ENCODE measurements at regions not wholly inside any gene's neighbourhood (a gene's known extent, or its start where the extent isn't known, plus 50 kb on each side); places are given as distances from the start of the nearest gene placed in this dataset.

DNA sequence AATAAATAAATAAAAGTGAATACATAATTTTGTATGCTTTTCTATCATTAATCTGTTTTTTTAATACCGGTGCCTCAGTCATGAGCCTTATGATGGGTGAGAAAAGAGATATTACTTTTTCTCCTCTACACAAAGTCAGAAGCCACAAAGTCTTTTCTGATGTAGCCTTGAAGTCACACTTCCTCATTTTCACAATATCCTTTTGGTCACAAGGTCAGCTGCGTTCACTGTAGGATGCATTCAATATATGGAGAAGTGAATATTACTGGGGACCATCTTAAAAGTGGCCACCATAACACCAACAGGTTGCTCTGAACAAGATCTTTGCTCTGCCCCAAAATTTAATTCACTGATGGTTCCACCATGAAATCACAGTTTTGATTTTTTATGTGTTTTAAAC lies 83.3 kb upstream of the TNR start:
- no peak for DNase-seq (ENCODE audit: low spot score)

DNA sequence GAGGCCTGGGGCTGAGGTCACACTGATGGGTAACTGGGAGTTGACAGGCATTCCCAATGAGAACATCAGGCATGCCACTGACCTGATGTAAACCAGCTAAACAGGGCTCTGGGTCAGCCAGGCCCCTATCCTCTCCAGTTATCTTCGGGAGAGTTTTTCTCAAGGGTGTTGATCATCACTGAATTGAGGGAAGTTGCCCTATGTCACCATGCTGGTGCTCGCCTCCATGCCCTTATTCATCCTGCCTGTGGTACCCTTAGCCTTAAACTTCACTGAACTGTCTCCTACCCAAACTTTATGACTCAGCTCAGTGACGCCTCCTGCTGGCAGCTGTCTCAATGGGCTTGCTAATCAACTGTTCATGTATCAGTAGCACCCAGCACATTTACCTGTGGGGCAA lies 80.7 kb upstream of the TNR start:
- no peak for DNase-seq (ENCODE audit: low spot score)

DNA sequence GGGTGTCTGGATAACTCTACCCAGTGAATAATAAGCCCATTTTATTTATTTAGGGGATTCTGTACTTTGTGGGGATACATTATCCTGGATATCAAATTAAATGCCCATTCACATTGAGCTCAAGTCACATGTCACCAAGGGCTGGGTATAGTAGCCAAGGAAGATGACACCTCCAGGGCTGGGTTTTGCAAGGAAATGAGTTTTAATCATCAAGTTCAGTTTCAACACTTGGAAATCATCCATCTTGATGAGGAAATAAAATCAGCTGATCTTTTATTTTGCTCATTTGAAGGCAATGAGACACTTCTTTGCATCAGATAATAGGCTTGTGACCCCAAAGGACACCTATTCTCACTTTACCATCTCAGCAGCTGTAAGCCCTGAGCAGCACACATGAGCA lies 80.0 kb upstream of the TNR start:
- DNase-seq (ENCODE audit: low spot score): no peak

DNA sequence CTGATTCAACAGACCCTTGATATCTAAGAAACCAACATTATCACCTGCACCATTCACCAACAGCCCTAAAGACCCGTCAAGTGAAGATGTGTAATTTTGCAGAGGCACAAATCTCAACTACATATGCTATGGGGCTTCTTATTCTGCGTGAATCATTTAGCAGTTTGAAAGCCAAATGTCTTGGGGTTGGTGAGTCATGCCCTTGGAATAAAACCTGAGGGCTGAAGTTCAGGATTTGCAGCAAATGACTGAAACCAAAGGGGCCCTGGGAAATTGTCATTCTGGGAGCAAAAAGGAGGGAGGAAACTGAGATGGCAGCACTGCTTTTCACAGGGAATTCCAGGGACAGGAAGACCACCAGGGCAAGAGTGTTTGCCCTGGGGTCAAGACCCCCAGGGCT lies 79.2 kb upstream of the TNR start:
- no peak for DNase-seq (ENCODE audit: low spot score)

DNA sequence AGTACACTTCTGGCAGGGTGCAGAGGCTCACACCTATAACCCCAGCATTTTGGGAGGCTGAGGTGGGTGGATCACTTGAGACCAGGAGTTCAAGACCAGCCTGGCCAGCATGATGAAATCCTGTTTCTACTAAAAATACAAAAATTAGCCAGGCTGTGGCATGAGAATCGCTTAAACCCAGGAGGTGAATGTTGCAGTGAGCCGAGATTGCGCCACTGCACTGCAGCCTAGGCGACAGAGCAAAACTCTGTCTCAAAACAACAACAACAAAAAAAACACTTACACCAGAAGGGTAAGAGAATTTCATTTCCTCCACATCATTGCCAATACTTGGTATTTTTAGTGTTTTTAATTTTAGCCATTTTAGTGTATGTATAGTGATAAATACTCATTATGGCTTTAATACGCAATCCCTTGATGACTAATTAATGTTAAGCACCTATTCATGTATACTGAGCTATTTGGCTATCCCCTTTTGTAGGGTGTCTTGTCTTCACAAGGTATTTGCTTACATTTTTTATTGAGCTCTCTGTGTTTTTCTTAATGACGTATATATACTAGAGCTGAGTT lies 77.1 kb upstream of the TNR start:
- DNase-seq (ENCODE audit: low spot score): no peak

DNA sequence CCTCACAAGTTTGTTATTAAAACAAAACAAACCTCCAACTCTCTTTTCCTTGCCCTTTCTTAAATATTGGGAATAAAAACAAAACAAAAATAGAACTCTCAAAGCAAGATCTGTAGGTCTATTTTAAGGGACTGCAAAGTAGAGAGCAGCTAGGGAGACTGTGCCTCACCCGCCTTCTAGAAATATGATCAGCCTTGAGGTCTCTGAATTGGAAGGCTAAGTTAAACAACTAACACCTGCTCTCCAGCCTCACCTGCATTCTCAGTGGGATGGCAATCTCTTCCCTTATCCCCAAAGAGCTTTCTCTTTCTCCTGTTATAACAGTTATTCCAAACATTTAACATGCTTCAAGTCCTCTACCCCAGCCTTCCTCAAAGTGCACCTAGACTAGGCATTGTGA lies 75.5 kb upstream of the TNR start:
- DNase-seq (ENCODE audit: low spot score): no peak

DNA sequence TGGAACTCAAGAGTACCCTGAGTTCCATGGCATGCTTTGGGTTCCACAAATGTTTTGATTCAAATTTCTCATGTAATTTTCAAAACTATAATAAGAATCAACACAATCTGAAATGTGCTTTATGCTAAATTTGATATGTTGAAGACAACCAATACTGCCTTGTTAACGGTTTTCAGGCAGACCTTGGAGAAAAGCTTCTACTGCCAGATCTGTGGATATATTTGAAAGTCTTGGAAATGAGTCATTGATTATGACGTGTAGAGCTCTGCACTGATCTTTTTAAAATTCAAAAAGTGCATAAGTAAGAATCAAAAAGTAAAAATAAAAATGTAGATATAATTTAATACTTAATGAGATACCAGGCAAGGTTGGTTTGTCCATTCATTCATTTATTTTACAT lies 74.0 kb upstream of the TNR start:
- DNase-seq (ENCODE audit: low spot score): no peak

DNA sequence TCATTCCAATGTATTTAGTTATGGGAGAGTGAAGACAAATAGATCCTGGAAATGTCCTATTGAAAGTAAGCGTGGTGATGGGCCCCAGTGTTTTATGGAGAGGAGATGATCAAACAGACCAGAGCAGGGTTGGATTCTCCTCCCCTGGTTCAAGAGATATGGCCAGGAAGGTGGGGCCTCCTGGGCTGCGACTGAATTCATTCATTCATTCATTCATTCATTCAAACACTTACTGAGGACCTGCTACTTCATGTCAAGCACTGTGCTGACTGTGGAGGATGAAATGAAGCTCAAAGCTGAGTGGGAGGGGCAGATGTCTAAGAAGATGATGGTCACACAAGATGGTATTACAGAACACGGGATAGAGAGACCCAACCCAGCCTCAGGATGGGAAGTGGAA lies 71.5 kb upstream of the TNR start:
- no peak for DNase-seq (ENCODE audit: low spot score)

DNA sequence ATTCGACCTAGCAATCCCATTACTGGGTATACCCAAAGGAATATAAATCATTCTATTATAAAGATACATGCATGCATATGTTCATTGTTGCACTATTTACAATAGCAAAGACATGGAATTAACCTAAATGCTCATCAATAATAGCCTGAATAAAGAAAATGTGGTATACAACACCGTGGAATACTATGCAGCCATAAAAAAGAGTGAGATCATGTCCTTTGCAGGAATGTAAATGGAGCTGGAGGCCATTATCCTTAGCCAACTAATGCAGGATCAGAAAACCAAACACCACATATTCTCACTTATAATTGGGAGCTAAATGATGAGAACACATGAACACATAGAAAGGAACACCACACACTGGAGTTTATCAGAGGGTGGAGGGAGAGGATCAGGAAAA lies 69.5 kb upstream of the TNR start:
- no peak for DNase-seq (ENCODE audit: low spot score)

DNA sequence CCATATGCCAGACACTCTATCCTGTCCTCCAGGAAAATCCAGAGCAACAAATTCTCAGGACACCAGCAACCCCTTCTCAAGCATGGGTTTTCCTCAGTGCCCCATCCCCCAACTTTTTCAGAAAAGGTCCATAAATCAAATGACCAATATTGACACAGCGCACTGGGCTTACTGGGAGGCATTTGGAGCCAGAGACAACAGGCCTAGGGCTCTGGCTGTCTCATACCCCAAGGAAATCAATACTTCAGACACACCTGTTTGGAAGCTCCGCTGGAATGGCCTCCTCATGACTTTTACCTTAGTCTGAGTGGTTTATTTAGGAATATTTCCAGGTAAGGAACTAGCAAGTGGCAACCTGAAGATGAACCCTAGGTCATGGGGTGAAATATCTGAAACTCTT lies 66.9 kb upstream of the TNR start:
- DNase-seq (ENCODE audit: low spot score): no peak

DNA sequence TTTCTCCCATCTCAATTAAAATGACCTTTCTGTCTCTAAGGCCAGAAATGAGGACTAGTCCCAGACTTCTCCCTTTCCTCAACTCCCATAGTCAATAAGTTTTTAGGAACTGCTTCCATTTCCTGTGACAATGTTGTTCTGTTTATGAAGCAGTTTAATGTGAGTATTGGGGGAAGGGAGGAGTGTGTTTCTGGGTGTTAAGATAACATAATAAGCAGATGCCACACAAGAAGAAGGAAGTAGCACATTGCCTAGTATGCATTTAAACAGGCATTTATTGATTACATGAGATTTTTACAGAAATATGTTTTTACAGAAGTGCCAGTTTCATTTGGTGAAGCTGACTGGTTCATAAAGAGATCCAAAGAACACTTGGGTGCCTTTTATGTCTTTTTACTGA lies 65.6 kb upstream of the TNR start:
- no peak for DNase-seq (ENCODE audit: low spot score)

DNA sequence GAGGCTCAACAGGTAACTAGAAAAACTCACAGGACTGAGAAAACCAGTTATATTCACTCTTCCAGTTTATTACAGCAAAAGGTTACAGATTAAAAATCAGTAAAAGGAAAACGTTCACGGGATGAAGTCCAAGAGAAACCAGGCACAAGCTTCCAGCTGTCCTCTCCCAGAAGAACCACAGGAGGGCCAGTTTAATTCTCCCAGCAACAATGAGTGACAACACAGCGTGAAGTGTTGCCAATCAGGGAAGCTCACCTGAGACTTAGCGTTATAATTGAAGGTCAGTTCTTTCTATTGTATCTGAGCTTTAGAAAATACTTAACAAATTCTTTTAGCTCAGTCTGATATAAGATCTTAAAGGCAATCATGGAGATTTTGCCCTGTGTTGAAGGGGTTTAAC lies 65.2 kb upstream of the TNR start:
- no peak for DNase-seq (ENCODE audit: low spot score)

DNA sequence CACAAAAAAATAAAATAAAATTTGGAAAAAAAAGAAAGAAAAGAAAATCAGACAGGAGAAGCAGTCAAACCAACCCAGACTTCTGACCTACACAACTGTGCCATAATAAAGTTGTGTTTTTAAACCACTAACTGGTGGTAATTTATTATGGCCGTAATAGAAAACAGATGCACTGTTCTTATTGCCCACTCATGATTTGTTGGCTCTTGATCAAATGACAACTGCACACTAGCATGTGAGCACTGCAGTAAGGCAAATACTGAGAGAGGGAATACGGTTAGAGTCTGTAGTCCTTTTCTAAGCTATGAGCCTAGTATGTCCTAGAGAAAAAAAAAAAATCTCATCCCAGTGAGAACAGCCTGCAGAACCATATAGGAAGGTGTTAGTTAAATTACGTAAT lies 61.2 kb upstream of the TNR start:
- no peak for DNase-seq (ENCODE audit: low spot score)

DNA sequence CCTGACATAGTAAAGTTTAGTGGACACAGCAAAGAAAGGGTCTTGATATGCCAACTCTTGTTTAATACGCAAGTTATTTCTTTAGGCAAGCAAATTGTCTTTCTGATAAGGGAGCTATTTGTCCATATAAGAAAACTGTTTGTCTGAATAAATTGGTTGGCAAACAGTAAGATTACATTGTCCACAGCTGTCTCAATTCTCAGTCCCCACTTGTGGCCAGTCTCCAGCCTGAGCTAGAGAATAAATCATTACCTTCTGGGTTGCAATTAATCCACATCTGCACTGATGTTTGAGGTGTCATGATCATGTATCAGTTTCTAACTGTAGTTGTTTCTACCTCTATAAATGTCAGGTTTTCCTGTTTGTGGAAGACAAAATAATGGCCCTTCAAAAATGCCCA lies 60.0 kb upstream of the TNR start:
- DNase-seq (ENCODE audit: low spot score): no peak

DNA sequence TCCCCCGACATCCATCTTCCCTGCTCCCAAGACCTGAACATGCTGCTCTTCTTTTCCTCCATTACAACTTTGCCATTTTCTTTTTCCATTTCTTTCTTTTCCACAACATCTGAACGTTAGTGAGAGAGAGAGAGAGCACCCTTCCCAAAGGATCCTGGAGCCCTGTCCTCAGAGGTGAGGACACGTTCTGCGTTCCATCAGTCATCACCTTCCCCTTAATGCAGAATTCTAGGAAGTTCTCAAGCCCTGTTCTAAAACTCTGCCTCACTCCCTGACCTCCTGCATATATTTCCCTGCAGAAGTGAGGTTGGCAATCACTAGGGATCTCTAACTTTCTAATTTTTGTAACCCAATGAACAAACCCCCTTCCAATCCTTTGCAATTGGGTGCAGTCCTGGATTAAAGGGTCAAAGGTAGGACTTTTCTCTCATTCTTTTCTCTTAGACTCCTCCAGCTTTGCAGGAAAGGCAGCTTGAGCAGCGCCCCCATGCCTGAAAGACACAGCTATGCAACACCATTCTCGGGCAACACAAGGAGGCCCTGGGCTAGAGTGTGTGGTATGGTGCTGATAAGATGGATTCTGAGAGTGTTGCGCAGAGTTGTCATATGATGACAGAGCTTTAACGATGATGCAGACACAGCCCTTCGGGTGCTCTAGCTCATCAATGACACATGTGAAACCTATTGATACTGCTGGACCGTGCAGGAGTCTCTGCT lies 59.2 kb upstream of the TNR start:
- DNase-seq (ENCODE audit: low spot score): no peak

DNA sequence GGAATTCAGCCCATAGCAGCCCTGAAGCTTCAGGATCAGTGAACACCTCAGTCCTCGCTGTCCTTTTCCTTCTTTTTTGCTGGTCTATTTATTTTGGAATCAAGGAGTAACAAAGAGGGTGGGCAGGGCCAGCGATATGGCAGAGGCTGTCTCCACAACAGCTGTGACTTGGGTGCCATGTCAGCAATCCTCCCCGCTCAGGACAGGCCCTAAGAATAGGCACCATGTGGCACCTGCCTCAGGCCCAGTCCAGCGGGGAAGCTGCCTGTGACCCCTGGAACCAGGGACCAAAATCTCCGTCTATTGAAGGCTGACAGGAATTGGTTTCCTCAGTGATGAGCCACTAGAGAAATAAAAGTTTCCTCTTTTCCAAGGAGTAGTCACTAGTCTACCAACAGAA lies 58.6 kb upstream of the TNR start:
- no peak for DNase-seq (ENCODE audit: low spot score)

DNA sequence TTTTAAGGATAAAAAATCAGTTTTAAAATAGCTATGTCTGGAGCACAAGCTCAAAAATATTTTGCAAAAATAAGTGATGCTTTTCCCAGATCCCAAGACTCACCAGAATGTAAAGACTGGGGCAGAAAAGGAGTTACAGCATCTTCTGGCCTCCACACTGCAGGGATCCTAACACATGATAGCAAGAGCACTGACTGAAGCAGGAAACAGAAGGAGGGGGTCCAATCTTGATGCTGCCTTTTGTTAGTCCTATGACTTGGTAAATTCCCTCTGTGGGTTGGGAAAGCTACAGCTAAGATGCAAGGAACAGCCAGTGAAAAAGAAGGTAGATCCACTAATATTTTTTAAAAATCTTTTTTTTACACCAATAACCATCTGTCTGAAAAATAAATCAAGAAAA lies 54.2 kb upstream of the TNR start:
- no peak for DNase-seq (ENCODE audit: low spot score)

DNA sequence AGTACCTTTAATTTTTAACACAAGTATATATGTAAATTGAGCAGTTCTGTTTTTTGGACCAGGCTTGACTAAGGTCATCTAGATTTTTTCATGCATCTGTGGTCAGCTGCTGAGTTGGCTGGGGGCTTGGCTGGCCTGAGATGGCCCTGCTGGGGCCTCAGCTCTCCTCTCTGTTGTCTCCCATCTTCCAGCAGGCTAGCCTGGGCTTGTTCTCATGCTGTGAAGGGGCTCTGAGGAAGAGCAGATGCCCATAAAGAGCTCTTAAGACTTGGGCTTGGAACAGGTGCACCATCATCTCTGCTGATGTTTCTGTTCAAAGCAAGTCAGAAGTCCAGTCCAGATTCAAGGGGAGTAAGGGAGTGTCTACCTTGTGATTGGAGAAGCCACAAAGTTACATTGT lies 51.2 kb upstream of the TNR start:
- no peak for DNase-seq (ENCODE audit: low spot score)

DNA sequence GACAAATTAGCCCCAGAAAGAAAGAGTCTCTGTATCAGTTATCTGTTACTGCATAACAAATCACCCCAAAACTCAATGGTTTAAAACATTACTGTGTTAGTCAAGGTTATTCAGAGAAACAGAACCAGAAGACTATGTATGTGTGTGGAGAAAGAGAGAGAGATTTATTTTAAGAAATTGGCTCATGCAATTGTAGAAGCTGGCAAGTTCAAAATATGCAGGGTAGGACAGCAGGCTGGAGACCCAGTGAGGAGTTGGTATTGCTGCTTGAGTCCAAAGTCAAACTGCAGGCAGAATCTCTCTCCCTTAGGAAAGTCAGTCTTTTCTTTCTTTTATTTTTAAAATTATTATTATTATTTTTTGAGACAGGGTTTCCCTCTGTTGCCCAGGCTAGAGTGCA lies 50.2 kb upstream of the TNR start:
- DNase-seq (ENCODE audit: low spot score): no peak
